Spleen (tissue), 11 donors: ENCODE measurements at regions not wholly inside any gene's neighbourhood (a gene's known extent, or its start where the extent isn't known, plus 50 kb on each side); places are given as distances from the start of the nearest gene placed in this dataset.

ENCODE experiments used
- DNase-seq: peaks from one replicate; pipeline ENCODE4 v3.0.0-alpha.2; 2020
- H3K27ac ChIP-seq, 8 donors: fragments of 200-600 bp; sonication (generic) in 7 of 8; 1 replicate in 4 of 8; 2 replicates in 4 of 8; pipeline versions ENCODE4 v1.5.0 to v1.8.0; 2016 to 2021; ENCODE audit warnings: inconsistent platforms in 4 of 8, mild to moderate bottlenecking in 4 of 8, moderate library complexity in 1 of 8
- H3K27me3 ChIP-seq, 7 donors: fragments of 200-600 bp; sonication (generic) in 6 of 7; replicated peaks in 1 of 7; 1 replicate in 4 of 7; 2 replicates in 3 of 7; pipeline versions ENCODE4 v1.5.0 to v1.8.0; 2016 to 2021; ENCODE audit warnings: inconsistent platforms in 3 of 7, mild to moderate bottlenecking in 1 of 7
- H3K36me3 ChIP-seq, 6 donors: fragments of 200-600 bp; sonication (generic) in 5 of 6; 1 replicate in 4 of 6; 2 replicates in 2 of 6; pipeline versions ENCODE4 v1.5.0 to v1.8.0; 2016 to 2021; ENCODE audit warnings: inconsistent platforms in 2 of 6
- H3K4me1 ChIP-seq, 6 donors: fragments of 200-600 bp; sonication (generic) in 5 of 6; 1 replicate in 3 of 6; 2 replicates in 3 of 6; pipeline versions ENCODE4 v1.5.0 to v1.8.0; 2016 to 2021; ENCODE audit warnings: inconsistent platforms in 3 of 6
- H3K4me3 ChIP-seq, 8 donors: fragments of 200-600 bp; sonication (generic) in 7 of 8; 1 replicate in 4 of 8; 2 replicates in 4 of 8; pipeline versions ENCODE4 v1.5.0 to v1.8.0; 2016 to 2021; ENCODE audit warnings: inconsistent platforms in 4 of 8, mild to moderate bottlenecking in 4 of 8, moderate library complexity in 2 of 8
- H3K9me3 ChIP-seq, 8 donors: fragments of 200-600 bp; sonication (generic) in 7 of 8; 1 replicate in 4 of 8; 2 replicates in 4 of 8; pipeline versions ENCODE4 v1.5.0 to v1.8.0; 2016 to 2021; ENCODE audit warnings: inconsistent platforms in 4 of 8
- CTCF ChIP-seq, 11 experiments: fragments of 200-600 bp in 7 of 11; fragments of 450-650 bp in 4 of 11; sonication (generic) in 4 of 11; IDR thresholded peaks in 8 of 11; conservative IDR thresholded peaks in 3 of 11; 1 replicate in 7 of 11; 2 replicates in 4 of 11; pipeline versions ENCODE4 v1.4.0 to v1.8.0; 2016 to 2021; ENCODE audit warnings: antibody characterized with exemption in 11 of 11, inconsistent platforms in 4 of 11, mild to moderate bottlenecking in 1 of 11
- POLR2A ChIP-seq, 3 donors: fragments of 450-650 bp; IDR thresholded peaks; one replicate each; pipeline ENCODE4 v1.5.1; 2017; ENCODE audit warnings: antibody characterized with exemption in 3 of 3, mild to moderate bottlenecking in 1 of 3
- POLR2AphosphoS5 ChIP-seq, 3 donors: sonication (generic); formaldehyde crosslinking; IDR thresholded peaks; one replicate each; pipeline ENCODE4 v1.5.1; 2017; ENCODE audit warnings: antibody characterized with exemption in 3 of 3
- WGBS, 5 donors: extraction: QIAGEN DNeasy Blood & Tissue Kit in 3 of 5; methylation state at CpG; one replicate each; pipeline versions ENCODE4 v1.1.5 to v1.1.7; 2013 to 2018; 5-methylcytosine and 5-hydroxymethylcytosine counted together
- intact Hi-C: fragments of 100-400 bp; cut with DNase I; formaldehyde crosslinking; loops from one replicate; pipeline ENCODE4 v1.15.0; 2023; ENCODE audit warnings: low total_unique reads
- donor health status: healthy with polysubstance abuse.
- donor health status: DM: no; HTN: no; CAD: no; lungs with moderate emphysema.
- donor health status: DM: no; HTN: no; CAD: no.
- donor health status: Bipolar disorder and iron deficiency.
- donor health status: healthy.
- donor health status: DM: no; HTN: no; CAD: no.
- donor health status: DM: yes; HTN: yes; CAD: no.

- Histone ChIP-seq H3K27me3 (no peaks in the 10 kb centered on the region), H3K9me3 (peaks cover 0 to 31% (median 8%) of the 10 kb centered on the region in 8 donors), H3K27ac (no peak overlapping the region), H3K4me1 (no peaks in the 10 kb centered on the region), H3K36me3 (no peaks in the 10 kb centered on the region), H3K4me3 (no peak overlapping the region)
- no peak for TF ChIP-seq POLR2A (IDR thresholded peaks at IDR 0.05)
- no peak for TF ChIP-seq CTCF (IDR thresholded peaks at IDR 0.05 in 8 of 11, conservative IDR thresholded peaks at IDR 0.05 in 3 of 11)
- no peak for TF ChIP-seq POLR2AphosphoS5 (IDR thresholded peaks at IDR 0.05)
- 23 to 64% (median 59%) methylated on average over 1 of the region's 1 CpG for WGBS, 5 donors
- DNase-seq: no peak
- intact Hi-C loops: no loop called here
Measured at GRCh38 chr3:1773679-1774078, 325.0 kb upstream of the CNTN4 start.

- no peak for DNase-seq
- Histone ChIP-seq H3K27me3 (no peaks in the 10 kb centered on the region), H3K36me3 (no peaks in the 10 kb centered on the region), H3K4me1 (no peaks in the 10 kb centered on the region), H3K4me3 (no peak overlapping the region), H3K27ac (no peak overlapping the region), H3K9me3 (peaks cover 0 to 31% (median 8%) of the 10 kb centered on the region in 8 donors)
- 71 to 75% (median 72%) methylated on average over 3 of the region's 3 CpGs for WGBS, 5 donors
- intact Hi-C loops: no loop called here
- TF ChIP-seq POLR2A (IDR thresholded peaks at IDR 0.05) (no peak), CTCF (IDR thresholded peaks at IDR 0.05 in 8 of 11, conservative IDR thresholded peaks at IDR 0.05 in 3 of 11) (no peak), POLR2AphosphoS5 (IDR thresholded peaks at IDR 0.05) (no peak)
Measured at GRCh38 chr3:1774597-1774996, 324.1 kb upstream of the CNTN4 start.

GRCh38 chr3:1775321-1775720 is 323.3 kb upstream of the CNTN4 start:
- WGBS, 5 donors: 78 to 85% (median 82%) methylated on average over 6 of the region's 6 CpGs
- intact Hi-C loops: no loop called here

GRCh38 chr3:1783995-1784394 is 314.7 kb upstream of the CNTN4 start:
- Histone ChIP-seq H3K4me3 (no peak overlapping the region), H3K9me3 (peaks cover 0 to 7% (median 0%) of the 10 kb centered on the region in 8 donors), H3K4me1 (no peaks in the 10 kb centered on the region), H3K27me3 (no peaks in the 10 kb centered on the region), H3K36me3 (no peaks in the 10 kb centered on the region), H3K27ac (no peak overlapping the region)
- 56 to 79% (median 67%) methylated on average over 3 of the region's 3 CpGs for WGBS, 5 donors
- no peak for DNase-seq
- TF ChIP-seq CTCF (IDR thresholded peaks at IDR 0.05 in 8 of 11, conservative IDR thresholded peaks at IDR 0.05 in 3 of 11): no peak
- no peak for TF ChIP-seq POLR2AphosphoS5 (IDR thresholded peaks at IDR 0.05)
- TF ChIP-seq POLR2A (IDR thresholded peaks at IDR 0.05): no peak
- intact Hi-C loops: no loop called here

More at GRCh38 chr3:1775321-1775720, 323.3 kb upstream of the CNTN4 start:
- no peak for TF ChIP-seq CTCF (IDR thresholded peaks at IDR 0.05 in 8 of 11, conservative IDR thresholded peaks at IDR 0.05 in 3 of 11)
- TF ChIP-seq POLR2AphosphoS5 (IDR thresholded peaks at IDR 0.05): no peak
- no peak for TF ChIP-seq POLR2A (IDR thresholded peaks at IDR 0.05)
- no peak overlapping the region for H3K27ac ChIP-seq
- DNase-seq: no peak
- H3K36me3 ChIP-seq: no peaks in the 10 kb centered on the region
- H3K4me3 ChIP-seq: no peak overlapping the region
- H3K4me1 ChIP-seq: no peaks in the 10 kb centered on the region
- H3K9me3 ChIP-seq: peaks cover 0 to 31% (median 8%) of the 10 kb centered on the region in 8 donors
- H3K27me3 ChIP-seq: no peaks in the 10 kb centered on the region
